ENCODE measurements at regions not wholly inside any gene's neighbourhood (a gene's known extent, or its start where the extent isn't known, plus 50 kb on each side); places are given as distances from the start of the nearest gene placed in this dataset.

DNA sequence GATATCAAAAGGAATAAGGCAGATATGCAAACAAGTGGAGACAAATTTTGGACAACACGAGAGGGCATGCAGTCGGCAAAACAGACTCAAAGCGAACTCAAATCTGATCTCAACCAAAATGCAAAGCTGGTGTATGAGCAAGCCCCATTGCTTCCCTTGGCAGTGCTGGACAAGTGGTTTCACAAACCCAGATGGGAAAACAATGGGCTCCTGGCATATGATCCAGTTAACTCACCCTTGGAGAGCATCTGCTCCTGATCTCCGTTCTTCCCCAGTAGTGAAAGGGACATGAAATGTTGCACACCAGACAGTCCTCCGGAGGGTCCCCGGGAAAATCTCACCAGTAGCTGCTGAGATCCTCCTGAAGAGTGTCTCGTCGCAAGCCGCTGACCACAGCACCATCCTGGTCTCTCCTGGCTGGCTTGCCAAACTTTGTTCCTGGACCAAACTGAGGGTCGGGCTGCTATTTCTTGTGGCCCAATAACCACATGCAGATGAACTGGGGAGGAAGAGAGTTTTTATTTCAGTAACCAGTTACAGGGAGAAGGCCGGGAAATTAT is 84.3 kb upstream of the THBS2 start:
- FAIRE-seq (no peak), DNase-seq (ENCODE audit: low read depth, low spot score) (no peak)
- H3K36me3 ChIP-seq (ENCODE audit: control insufficient read depth in 2 of 2, extremely low read depth in 1 of 2, insufficient read depth in 2 of 2, low read length in 2 of 2) = no peaks in the 10 kb centered on the region
- no peaks in the 10 kb centered on the region for H3K4me1 ChIP-seq (ENCODE audit: control insufficient read depth, extremely low read depth, insufficient read depth, low read length)
- H3K79me2 ChIP-seq (ENCODE audit: control insufficient read depth, insufficient read depth, low read length) = no peaks in the 10 kb centered on the region
- no peaks in the 10 kb centered on the region for H3K9me1 ChIP-seq (replicated peaks; ENCODE audit: control insufficient read depth, extremely low read depth, insufficient read depth, low read length)
- no TSS peak for BruUV-seq (replicated peaks)
- H3K9me3 ChIP-seq (replicated peaks; ENCODE audit: control insufficient read depth, insufficient read depth, low read length) = no peaks in the 10 kb centered on the region
- CTCF ChIA-PET = no interaction called here
- H4K20me1 ChIP-seq (replicated peaks; ENCODE audit: control insufficient read depth, extremely low read depth, insufficient read depth, low read length) = no peaks in the 10 kb centered on the region
- TF ChIP-seq FOS (IDR thresholded peaks at IDR 0.05; ENCODE audit: borderline replicate concordance, insufficient read depth, low read length) (no peak), EZH2 (IDR thresholded peaks at IDR 0.05; ENCODE audit: borderline replicate concordance, low read depth, low read length, severe bottlenecking) (no peak), MYC (IDR thresholded peaks at IDR 0.05; ENCODE audit: low read depth, low read length) (no peak), POLR2A (IDR thresholded peaks at IDR 0.05; ENCODE audit: low read depth, low read length) (no peak), JUN (IDR thresholded peaks at IDR 0.05; ENCODE audit: borderline replicate concordance, insufficient read depth, insufficient read length, low read depth) (no peak), POLR2AphosphoS5 (IDR thresholded peaks at IDR 0.05; ENCODE audit: insufficient read depth, low read depth, low read length) (no peak), GATA2 (IDR thresholded peaks at IDR 0.05; ENCODE audit: insufficient read depth, insufficient read length, low read depth, low read length) (no peak)
- TF ChIP-seq, protein P1, sequence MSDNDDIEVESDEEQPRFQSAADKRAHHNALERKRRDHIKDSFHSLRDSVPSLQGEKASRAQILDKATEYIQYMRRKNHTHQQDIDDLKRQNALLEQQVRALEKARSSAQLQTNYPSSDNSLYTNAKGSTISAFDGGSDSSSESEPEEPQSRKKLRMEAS (IDR thresholded peaks at IDR 0.05; ENCODE audit: insufficient read depth, insufficient read length) = no peak
- TF ChIP-seq, protein P2, sequence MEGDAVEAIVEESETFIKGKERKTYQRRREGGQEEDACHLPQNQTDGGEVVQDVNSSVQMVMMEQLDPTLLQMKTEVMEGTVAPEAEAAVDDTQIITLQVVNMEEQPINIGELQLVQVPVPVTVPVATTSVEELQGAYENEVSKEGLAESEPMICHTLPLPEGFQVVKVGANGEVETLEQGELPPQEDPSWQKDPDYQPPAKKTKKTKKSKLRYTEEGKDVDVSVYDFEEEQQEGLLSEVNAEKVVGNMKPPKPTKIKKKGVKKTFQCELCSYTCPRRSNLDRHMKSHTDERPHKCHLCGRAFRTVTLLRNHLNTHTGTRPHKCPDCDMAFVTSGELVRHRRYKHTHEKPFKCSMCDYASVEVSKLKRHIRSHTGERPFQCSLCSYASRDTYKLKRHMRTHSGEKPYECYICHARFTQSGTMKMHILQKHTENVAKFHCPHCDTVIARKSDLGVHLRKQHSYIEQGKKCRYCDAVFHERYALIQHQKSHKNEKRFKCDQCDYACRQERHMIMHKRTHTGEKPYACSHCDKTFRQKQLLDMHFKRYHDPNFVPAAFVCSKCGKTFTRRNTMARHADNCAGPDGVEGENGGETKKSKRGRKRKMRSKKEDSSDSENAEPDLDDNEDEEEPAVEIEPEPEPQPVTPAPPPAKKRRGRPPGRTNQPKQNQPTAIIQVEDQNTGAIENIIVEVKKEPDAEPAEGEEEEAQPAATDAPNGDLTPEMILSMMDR (IDR thresholded peaks at IDR 0.05; ENCODE audit: extremely low read depth in 1 of 2, insufficient read depth in 1 of 2, low read depth in 1 of 2, low read length in 2 of 2) = no peak
- dilution Hi-C loops (cut with MboI; ENCODE audit: extremely low pct_ligation_motif_present, low sequenced_read_pairs) (no loop called here), intact Hi-C loops (cut with micrococcal nuclease) (no loop called here)
- H3K4me3 ChIP-seq (replicated peaks in 1 of 3; ENCODE audit: insufficient read depth in 1 of 3, low read depth in 1 of 3, low read length in 3 of 3) = no peak overlapping the region
- no peak overlapping the region for H3K9ac ChIP-seq (replicated peaks; ENCODE audit: extremely low read depth, insufficient read depth, low read length)
- no peaks in the 10 kb centered on the region for H3K27me3 ChIP-seq (ENCODE audit: control insufficient read depth in 2 of 2, insufficient read depth in 2 of 2, low read length in 2 of 2)
- H2AFZ ChIP-seq (ENCODE audit: low read depth, low read length) = no peak overlapping the region
- POLR2A ChIA-PET = no interaction called here
- H3K27ac ChIP-seq (ENCODE audit: insufficient read depth, low read depth, low read length) = no peak overlapping the region
- no peak overlapping the region for H3K4me2 ChIP-seq (ENCODE audit: insufficient read depth, low read length)

All from endothelial cell of umbilical vein (primary cell).